ENCODE measurements at regions not wholly inside any gene's neighbourhood (a gene's known extent, or its start where the extent isn't known, plus 50 kb on each side); places are given as distances from the start of the nearest gene placed in this dataset.
A peak's percentile ranks its signal among the peaks of the same experiment; 100 is the strongest.

GRCh38 chr17:20908313-20909267 is 134.2 kb downstream of the USP22 start:
- Histone ChIP-seq H2BK12ac (ENCODE audit: insufficient read length, low read depth, low read length) (no peak overlapping the region), H3K23me2 (ENCODE audit: insufficient read length, low read depth, low read length, poor library complexity, severe bottlenecking) (no peaks in the 10 kb centered on the region), H3K9ac (ENCODE audit: extremely low read depth, insufficient read length, low read length) (no peak overlapping the region), H2AK5ac (ENCODE audit: insufficient read length, low read length) (no peak overlapping the region), H4K20me1 (ENCODE audit: control insufficient read depth, insufficient read depth, insufficient read length) (no peaks in the 10 kb centered on the region), H3K18ac (ENCODE audit: insufficient read length, low read depth, low read length) (no peak overlapping the region), H3T11ph (ENCODE audit: low read length) (no peak overlapping the region), H3K79me2 (ENCODE audit: insufficient read depth, low read length) (no peaks in the 10 kb centered on the region), H3K56ac (ENCODE audit: insufficient read length, low read depth, low read length) (no peak overlapping the region), H3K27me3 (ENCODE audit: insufficient read depth, low read length) (no peaks in the 10 kb centered on the region), H2BK5ac (ENCODE audit: insufficient read length, low read length) (no peak overlapping the region), H3K4me2 (ENCODE audit: insufficient read depth, insufficient read length, low read length) (peak overlapping the region; percentile 23), H3K4ac (ENCODE audit: low read depth, low read length) (no peak overlapping the region), H3K9me3 (ENCODE audit: control insufficient read depth, low read depth, low read length) (no peaks in the 10 kb centered on the region), H3K23ac (ENCODE audit: insufficient read length, low read depth, low read length) (no peak overlapping the region), H2BK20ac (ENCODE audit: low read depth, low read length, poor library complexity, severe bottlenecking) (no peak overlapping the region), H2BK15ac (ENCODE audit: low read depth, low read length) (no peak overlapping the region), H3K14ac (ENCODE audit: insufficient read depth, low read length) (no peak overlapping the region), H4K5ac (ENCODE audit: insufficient read length, low read depth, low read length) (no peak overlapping the region), H3K4me1 (ENCODE audit: insufficient read depth, low read length) (no peaks in the 10 kb centered on the region), H4K8ac (replicated peaks; ENCODE audit: insufficient read length, low read depth, low read length) (no peak overlapping the region), H2AFZ (ENCODE audit: low read length) (no peak overlapping the region), H3K27ac (ENCODE audit: insufficient read length, low read depth, low read length) (no peak overlapping the region), H3K79me1 (ENCODE audit: insufficient read depth, low read depth, low read length, poor library complexity, severe bottlenecking) (no peaks in the 10 kb centered on the region), H2BK120ac (ENCODE audit: low read depth, low read length, poor library complexity, severe bottlenecking) (no peak overlapping the region), H4K91ac (ENCODE audit: insufficient read length, low read depth, low read length) (no peak overlapping the region)
- H3K27me3 Mint-ChIP-seq (ENCODE audit: low read depth): no peaks in the 10 kb centered on the region
- H3K9me3 Mint-ChIP-seq: no peaks in the 10 kb centered on the region
- peak; percentile 98 for DNase-seq
- WGBS (ENCODE audit: extremely low coverage, insufficient read length, low lambda C conversion rate): no CpG with 5 or more reads among the region's 43 CpGs
- H3K4me1 Mint-ChIP-seq: peaks cover 19 to 23% of the 10 kb centered on the region in 2 experiments
- H3K4me3 Mint-ChIP-seq: peak overlapping the region; percentile 56 to 69
- H3K36me3 Mint-ChIP-seq (ENCODE audit: insufficient read depth in 1 of 3, low read depth in 3 of 3): peaks cover 0 to 9% (median under 1%) of the 10 kb centered on the region in 3 experiments; a peak in 3 of 7 replicates
- peak overlapping the region; percentile 61 to 77 (median 70); a peak in 4 of 7 replicates for H3K27ac Mint-ChIP-seq
- TF ChIP-seq, protein P1, sequence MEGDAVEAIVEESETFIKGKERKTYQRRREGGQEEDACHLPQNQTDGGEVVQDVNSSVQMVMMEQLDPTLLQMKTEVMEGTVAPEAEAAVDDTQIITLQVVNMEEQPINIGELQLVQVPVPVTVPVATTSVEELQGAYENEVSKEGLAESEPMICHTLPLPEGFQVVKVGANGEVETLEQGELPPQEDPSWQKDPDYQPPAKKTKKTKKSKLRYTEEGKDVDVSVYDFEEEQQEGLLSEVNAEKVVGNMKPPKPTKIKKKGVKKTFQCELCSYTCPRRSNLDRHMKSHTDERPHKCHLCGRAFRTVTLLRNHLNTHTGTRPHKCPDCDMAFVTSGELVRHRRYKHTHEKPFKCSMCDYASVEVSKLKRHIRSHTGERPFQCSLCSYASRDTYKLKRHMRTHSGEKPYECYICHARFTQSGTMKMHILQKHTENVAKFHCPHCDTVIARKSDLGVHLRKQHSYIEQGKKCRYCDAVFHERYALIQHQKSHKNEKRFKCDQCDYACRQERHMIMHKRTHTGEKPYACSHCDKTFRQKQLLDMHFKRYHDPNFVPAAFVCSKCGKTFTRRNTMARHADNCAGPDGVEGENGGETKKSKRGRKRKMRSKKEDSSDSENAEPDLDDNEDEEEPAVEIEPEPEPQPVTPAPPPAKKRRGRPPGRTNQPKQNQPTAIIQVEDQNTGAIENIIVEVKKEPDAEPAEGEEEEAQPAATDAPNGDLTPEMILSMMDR (conservative IDR thresholded peaks at IDR 0.05): peak; percentile 69

Data from H9 (cell line).